GM23338 (cell line): ENCODE measurements at regions not wholly inside any gene's neighbourhood (a gene's known extent, or its start where the extent isn't known, plus 50 kb on each side); places are given as distances from the start of the nearest gene placed in this dataset.

Experiments
- CREB1 ChIP-seq: fragments of 250-450 bp; sonication (Bioruptor Pico); IDR thresholded peaks from 2 replicates; pipeline ENCODE4 v1.5.0; 2020; ENCODE audit warnings: low read depth, mild to moderate bottlenecking, moderate library complexity
- CTCF ChIP-seq, 2 experiments: fragments of 200-600 bp in 1 of 2; sonication (generic) in 1 of 2; conservative IDR thresholded peaks; 2 replicates each; pipeline versions ENCODE4 v1.5.1 to v1.6.1; 2016 to 2017; ENCODE audit warnings: antibody characterized with exemption in 2 of 2, low read depth in 2 of 2, mild to moderate bottlenecking in 2 of 2, moderate library complexity in 1 of 2
- ETS1 ChIP-seq: IDR thresholded peaks from 2 replicates; pipeline ENCODE4 v1.6.1; 2016; ENCODE audit warnings: antibody characterized with exemption
- EZH2 ChIP-seq: fragments of 200-600 bp; sonication (generic); IDR thresholded peaks from one replicate; pipeline ENCODE4 v1.8.0; 2017; ENCODE audit warnings: antibody characterized with exemption, mild to moderate bottlenecking, low read depth; ENCODE audit not compliant: unreplicated experiment
- TF ChIP-seq, protein P1 (sequence below): IDR thresholded peaks from one replicate; pipeline ENCODE4 v1.6.1; 2018; ENCODE audit warnings: antibody characterized with exemption; ENCODE audit not compliant: unreplicated experiment

DNA sequence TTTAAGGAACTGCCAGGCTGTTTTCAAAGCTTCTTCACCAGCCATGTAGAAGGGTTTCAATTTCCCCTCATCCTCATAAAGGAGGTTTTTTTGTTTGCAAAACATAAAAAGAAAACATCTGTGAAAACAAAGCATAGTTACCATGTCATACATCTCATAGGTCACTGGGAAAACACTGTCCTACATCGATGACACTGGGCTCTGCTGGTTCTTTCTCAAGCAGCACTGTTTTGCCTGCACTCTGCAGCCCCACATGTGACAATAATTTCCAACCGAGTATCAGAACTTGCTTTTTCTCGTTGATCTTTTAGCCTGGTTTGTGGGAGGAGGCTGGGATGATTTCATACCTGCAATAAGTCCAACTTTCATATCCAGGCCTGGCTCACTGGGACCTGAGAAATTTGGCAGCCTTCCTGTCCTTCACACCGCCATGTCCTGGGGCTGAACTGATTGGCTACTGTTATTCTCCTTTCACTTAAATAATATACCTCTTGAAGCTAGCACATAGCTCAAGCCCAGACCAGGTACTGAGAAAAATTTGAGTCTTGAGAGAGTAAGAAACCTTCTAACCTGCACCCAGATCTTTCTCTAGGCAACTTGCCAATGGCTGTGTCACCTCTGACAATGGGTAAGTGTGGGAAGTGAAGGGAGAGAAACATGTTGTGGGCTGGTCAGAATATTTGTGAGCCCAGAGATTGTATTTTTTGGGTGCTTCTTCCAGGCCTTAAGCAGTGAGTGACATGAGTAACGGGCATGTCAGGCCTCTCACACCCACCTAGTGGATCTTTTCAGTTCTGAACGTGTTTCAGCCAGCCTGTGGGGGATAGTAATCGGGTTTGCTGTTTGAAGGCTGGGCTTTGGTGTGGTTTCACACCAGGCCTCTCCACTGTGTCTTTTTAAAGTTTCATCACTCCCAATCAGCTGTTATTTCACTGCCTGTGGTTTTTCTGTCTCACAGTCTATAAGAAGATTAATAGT is 502.8 kb downstream of the NTRK2 start:
- TF ChIP-seq CTCF (conservative IDR thresholded peaks at IDR 0.05; ENCODE audit: low read depth in 2 of 2), result no peak
- TF ChIP-seq EZH2, result no peak
- TF ChIP-seq, protein P1, sequence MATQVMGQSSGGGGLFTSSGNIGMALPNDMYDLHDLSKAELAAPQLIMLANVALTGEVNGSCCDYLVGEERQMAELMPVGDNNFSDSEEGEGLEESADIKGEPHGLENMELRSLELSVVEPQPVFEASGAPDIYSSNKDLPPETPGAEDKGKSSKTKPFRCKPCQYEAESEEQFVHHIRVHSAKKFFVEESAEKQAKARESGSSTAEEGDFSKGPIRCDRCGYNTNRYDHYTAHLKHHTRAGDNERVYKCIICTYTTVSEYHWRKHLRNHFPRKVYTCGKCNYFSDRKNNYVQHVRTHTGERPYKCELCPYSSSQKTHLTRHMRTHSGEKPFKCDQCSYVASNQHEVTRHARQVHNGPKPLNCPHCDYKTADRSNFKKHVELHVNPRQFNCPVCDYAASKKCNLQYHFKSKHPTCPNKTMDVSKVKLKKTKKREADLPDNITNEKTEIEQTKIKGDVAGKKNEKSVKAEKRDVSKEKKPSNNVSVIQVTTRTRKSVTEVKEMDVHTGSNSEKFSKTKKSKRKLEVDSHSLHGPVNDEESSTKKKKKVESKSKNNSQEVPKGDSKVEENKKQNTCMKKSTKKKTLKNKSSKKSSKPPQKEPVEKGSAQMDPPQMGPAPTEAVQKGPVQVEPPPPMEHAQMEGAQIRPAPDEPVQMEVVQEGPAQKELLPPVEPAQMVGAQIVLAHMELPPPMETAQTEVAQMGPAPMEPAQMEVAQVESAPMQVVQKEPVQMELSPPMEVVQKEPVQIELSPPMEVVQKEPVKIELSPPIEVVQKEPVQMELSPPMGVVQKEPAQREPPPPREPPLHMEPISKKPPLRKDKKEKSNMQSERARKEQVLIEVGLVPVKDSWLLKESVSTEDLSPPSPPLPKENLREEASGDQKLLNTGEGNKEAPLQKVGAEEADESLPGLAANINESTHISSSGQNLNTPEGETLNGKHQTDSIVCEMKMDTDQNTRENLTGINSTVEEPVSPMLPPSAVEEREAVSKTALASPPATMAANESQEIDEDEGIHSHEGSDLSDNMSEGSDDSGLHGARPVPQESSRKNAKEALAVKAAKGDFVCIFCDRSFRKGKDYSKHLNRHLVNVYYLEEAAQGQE, result no peak
- TF ChIP-seq ETS1, result no peak
- TF ChIP-seq CREB1 (CRISPR knock-in tag), result no peak
